HL-60 (cell line): ENCODE measurements at regions not wholly inside any gene's neighbourhood (a gene's known extent, or its start where the extent isn't known, plus 50 kb on each side); places are given as distances from the start of the nearest gene placed in this dataset.

ENCODE experiments used
- DNase-seq, 2 experiments: peaks; one replicate each; pipeline ENCODE4 v3.0.0-alpha.2; 2010 to 2020; ENCODE audit warnings: low read depth in 1 of 2, low spot score in 1 of 2
- H3K27ac ChIP-seq: fragments of 250-450 bp; sonication (Bioruptor Pico); replicated peaks from 2 replicates; pipeline ENCODE4 v1.5.1; 2020; ENCODE audit warnings: mild to moderate bottlenecking, moderate library complexity
- H3K27me3 ChIP-seq: fragments of 250-450 bp; sonication (Bioruptor Pico); 2 replicates; pipeline ENCODE4 v1.5.1; 2021; ENCODE audit warnings: mild to moderate bottlenecking, moderate library complexity; ENCODE audit not compliant: insufficient read depth, poor library complexity, severe bottlenecking
- H3K4me3 ChIP-seq: replicated peaks from 2 replicates; pipeline ENCODE4 v1.5.1; 2011; ENCODE audit warnings: mild to moderate bottlenecking, control low read depth, low read length; ENCODE audit not compliant: insufficient read depth
- GABPA ChIP-seq: IDR thresholded peaks from 2 replicates; pipeline ENCODE4 v1.6.1; 2012; ENCODE audit warnings: low read depth
- POLR2AphosphoS5 ChIP-seq: IDR thresholded peaks from 2 replicates; pipeline ENCODE4 v1.6.1; 2012; ENCODE audit warnings: low read depth
- SPI1 ChIP-seq: IDR thresholded peaks from 2 replicates; pipeline ENCODE4 v1.6.1; 2012; ENCODE audit warnings: low read depth, mild to moderate bottlenecking, borderline replicate concordance
- TF ChIP-seq, protein P1 (sequence below): IDR thresholded peaks from one replicate; pipeline ENCODE4 v1.5.1; 2011; ENCODE audit warnings: low read length, control low read depth, inconsistent platforms; ENCODE audit not compliant: insufficient read depth
- TF ChIP-seq, protein P2 (sequence below): IDR thresholded peaks from 2 replicates; pipeline ENCODE4 v1.6.1; 2012; ENCODE audit warnings: low read depth; ENCODE audit not compliant: insufficient replicate concordance

DNA sequence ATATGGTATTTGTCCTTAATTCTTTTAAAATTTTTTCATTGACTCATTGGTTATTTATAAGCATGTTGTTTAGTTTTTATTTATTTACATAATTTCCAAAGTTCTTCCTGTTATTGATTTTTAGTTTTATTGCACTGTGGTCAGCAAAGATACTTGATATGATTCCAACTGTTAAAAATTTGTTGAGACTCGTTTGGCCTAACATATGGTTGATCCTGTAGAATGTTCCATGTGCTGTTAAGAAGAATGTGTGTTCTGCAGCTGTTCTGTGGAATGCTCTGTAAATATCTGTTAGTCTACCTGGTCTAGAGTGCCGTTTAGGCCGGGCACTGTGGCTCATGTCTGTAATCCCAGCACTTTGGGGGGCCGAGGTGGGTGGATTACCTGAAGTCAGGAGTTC is 197.7 kb downstream of the CD109 start:
- no peak for DNase-seq
- peaks cover 2% of the 10 kb centered on the region for H3K27me3 ChIP-seq
- TF ChIP-seq GABPA: no peak
- no peak for TF ChIP-seq POLR2AphosphoS5
- TF ChIP-seq, protein P1, sequence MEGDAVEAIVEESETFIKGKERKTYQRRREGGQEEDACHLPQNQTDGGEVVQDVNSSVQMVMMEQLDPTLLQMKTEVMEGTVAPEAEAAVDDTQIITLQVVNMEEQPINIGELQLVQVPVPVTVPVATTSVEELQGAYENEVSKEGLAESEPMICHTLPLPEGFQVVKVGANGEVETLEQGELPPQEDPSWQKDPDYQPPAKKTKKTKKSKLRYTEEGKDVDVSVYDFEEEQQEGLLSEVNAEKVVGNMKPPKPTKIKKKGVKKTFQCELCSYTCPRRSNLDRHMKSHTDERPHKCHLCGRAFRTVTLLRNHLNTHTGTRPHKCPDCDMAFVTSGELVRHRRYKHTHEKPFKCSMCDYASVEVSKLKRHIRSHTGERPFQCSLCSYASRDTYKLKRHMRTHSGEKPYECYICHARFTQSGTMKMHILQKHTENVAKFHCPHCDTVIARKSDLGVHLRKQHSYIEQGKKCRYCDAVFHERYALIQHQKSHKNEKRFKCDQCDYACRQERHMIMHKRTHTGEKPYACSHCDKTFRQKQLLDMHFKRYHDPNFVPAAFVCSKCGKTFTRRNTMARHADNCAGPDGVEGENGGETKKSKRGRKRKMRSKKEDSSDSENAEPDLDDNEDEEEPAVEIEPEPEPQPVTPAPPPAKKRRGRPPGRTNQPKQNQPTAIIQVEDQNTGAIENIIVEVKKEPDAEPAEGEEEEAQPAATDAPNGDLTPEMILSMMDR: no peak
- TF ChIP-seq, protein P2, sequence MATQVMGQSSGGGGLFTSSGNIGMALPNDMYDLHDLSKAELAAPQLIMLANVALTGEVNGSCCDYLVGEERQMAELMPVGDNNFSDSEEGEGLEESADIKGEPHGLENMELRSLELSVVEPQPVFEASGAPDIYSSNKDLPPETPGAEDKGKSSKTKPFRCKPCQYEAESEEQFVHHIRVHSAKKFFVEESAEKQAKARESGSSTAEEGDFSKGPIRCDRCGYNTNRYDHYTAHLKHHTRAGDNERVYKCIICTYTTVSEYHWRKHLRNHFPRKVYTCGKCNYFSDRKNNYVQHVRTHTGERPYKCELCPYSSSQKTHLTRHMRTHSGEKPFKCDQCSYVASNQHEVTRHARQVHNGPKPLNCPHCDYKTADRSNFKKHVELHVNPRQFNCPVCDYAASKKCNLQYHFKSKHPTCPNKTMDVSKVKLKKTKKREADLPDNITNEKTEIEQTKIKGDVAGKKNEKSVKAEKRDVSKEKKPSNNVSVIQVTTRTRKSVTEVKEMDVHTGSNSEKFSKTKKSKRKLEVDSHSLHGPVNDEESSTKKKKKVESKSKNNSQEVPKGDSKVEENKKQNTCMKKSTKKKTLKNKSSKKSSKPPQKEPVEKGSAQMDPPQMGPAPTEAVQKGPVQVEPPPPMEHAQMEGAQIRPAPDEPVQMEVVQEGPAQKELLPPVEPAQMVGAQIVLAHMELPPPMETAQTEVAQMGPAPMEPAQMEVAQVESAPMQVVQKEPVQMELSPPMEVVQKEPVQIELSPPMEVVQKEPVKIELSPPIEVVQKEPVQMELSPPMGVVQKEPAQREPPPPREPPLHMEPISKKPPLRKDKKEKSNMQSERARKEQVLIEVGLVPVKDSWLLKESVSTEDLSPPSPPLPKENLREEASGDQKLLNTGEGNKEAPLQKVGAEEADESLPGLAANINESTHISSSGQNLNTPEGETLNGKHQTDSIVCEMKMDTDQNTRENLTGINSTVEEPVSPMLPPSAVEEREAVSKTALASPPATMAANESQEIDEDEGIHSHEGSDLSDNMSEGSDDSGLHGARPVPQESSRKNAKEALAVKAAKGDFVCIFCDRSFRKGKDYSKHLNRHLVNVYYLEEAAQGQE: no peak
- no peak for TF ChIP-seq SPI1
- H3K4me3 ChIP-seq: no peak overlapping the region
- H3K27ac ChIP-seq: no peak overlapping the region

DNA sequence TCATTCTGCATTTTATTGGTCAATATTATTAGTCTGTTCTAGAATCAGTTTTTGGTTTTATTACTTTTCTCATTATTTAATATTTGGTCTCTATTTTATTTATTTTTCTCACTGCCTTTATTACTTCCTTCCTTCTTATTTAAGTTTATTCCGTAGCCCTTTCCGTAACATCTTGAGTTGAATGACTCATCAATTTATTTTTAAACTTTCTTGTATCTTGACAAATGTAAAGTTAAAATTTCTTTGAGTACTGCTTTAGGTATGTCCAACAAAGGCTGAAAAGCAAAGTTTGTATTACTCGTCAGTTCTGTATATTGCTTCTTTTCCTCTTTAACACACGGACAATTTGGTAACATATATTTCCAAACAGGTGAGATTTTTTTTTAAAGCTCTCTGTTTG is 192.0 kb downstream of the CD109 start:
- no peaks in the 10 kb centered on the region for H3K27me3 ChIP-seq
- no peak for DNase-seq
- H3K27ac ChIP-seq: no peak overlapping the region
- TF ChIP-seq, protein P2: no peak
- TF ChIP-seq GABPA (no peak), POLR2AphosphoS5 (no peak), SPI1 (no peak)
- TF ChIP-seq, protein P1: no peak
- no peak overlapping the region for H3K4me3 ChIP-seq

DNA sequence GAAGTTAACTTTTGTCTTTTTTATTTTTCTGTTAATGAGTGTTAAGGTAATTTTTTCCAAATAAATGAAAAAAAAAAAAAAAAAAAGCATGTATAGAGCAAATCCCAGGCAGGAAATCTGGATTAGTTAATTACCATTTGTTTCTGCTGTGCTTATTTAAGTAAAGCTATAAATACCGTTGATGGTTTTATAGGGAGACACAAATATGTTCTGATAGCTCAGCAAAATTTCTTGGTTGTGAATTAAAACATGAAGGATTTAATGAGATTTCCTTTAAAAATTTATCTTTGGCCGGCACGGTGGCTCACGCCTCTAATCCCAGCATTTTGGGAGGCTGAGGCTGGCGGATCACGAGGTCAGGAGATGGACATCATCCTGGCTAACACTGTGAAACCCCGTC is 189.4 kb downstream of the CD109 start:
- no peak for DNase-seq
- Histone ChIP-seq H3K27ac (no peak overlapping the region), H3K27me3 (no peaks in the 10 kb centered on the region), H3K4me3 (no peak overlapping the region)
- TF ChIP-seq GABPA (no peak), SPI1 (no peak)

DNA sequence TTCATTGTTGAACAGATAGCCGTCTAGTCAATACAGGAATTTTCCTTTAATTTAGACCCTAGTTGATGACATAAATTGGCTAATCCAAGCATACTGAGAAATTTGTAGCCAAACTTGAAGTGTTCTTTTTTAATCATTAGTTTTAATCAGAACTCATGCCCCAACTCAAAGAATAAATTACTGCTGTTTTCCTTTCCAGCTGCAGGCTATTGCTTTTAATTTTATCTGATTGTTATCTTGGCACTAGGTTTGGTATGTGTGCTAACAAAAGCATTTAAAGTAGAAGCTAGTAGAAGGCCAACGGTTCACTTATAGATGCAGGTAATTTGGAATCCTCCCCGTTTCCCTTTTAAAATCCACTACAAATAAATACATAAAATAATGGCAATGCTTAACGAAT is 188.5 kb downstream of the CD109 start:
- Histone ChIP-seq H3K27ac (no peak overlapping the region), H3K4me3 (no peak overlapping the region), H3K27me3 (no peaks in the 10 kb centered on the region)
- no peak for DNase-seq
- TF ChIP-seq, protein P1: no peak
- TF ChIP-seq, protein P2: no peak
- TF ChIP-seq POLR2AphosphoS5 (no peak), GABPA (no peak), SPI1 (no peak)
